Panc1 (cell line): ENCODE measurements at regions not wholly inside any gene's neighbourhood (a gene's known extent, or its start where the extent isn't known, plus 50 kb on each side); places are given as distances from the start of the nearest gene placed in this dataset.

ENCODE experiments used
- CTCF ChIP-seq: fragments of 450-650 bp; IDR thresholded peaks from 2 replicates; pipeline ENCODE4 v1.5.1; 2017; ENCODE audit warnings: mild to moderate bottlenecking
- POLR2AphosphoS5 ChIP-seq: IDR thresholded peaks from 2 replicates; pipeline ENCODE4 v1.6.1; 2012; ENCODE audit warnings: mild to moderate bottlenecking, low read depth, low read length, moderate library complexity
- REST ChIP-seq, 2 experiments: IDR thresholded peaks; 2 replicates each; pipeline ENCODE4 v1.6.1; 2011 to 2012; ENCODE audit warnings: low read depth in 2 of 2, control low read depth in 1 of 2, low read length in 1 of 2, mild to moderate bottlenecking in 1 of 2, moderate library complexity in 1 of 2; ENCODE audit not compliant: insufficient read depth in 1 of 2

GRCh38 chr5:68067291-68067690, 148.3 kb upstream of the PIK3R1 start:
- TF ChIP-seq CTCF: no peak
- no peak for TF ChIP-seq POLR2AphosphoS5
- TF ChIP-seq REST (IDR thresholded peaks at IDR 0.05; ENCODE audit: insufficient read depth in 1 of 2, low read depth in 2 of 2, low read length in 1 of 2): no peak
